ENCODE measurements at regions not wholly inside any gene's neighbourhood (a gene's known extent, or its start where the extent isn't known, plus 50 kb on each side); places are given as distances from the start of the nearest gene placed in this dataset.

- intact Hi-C loops (cut with DNase I; ENCODE audit: low total_unique reads) = no loop called here
- no peak overlapping the region for H3K27ac ChIP-seq
- no peak for DNase-seq
- H3K4me3 ChIP-seq = no peak overlapping the region
- no peaks in the 10 kb centered on the region for H3K36me3 ChIP-seq
- WGBS, 5 donors = 82 to 95% (median 90%) methylated on average over 3 of the region's 3 CpGs
- H3K4me1 ChIP-seq = no peaks in the 10 kb centered on the region
- TF ChIP-seq CTCF (IDR thresholded peaks at IDR 0.05 in 8 of 11, conservative IDR thresholded peaks at IDR 0.05 in 3 of 11) (no peak), POLR2A (IDR thresholded peaks at IDR 0.05) (no peak), POLR2AphosphoS5 (IDR thresholded peaks at IDR 0.05) (no peak)
- no peaks in the 10 kb centered on the region for H3K27me3 ChIP-seq (replicated peaks in 1 of 7)
- H3K9me3 ChIP-seq = peaks cover 0 to 17% (median 6%) of the 10 kb centered on the region in 8 donors
Observed at GRCh38 chr2:193463011-193463410, 1268.3 kb upstream of the TMEFF2 start.

- Histone ChIP-seq H3K4me3 (no peak overlapping the region), H3K36me3 (no peaks in the 10 kb centered on the region), H3K27ac (no peak overlapping the region), H3K4me1 (no peaks in the 10 kb centered on the region), H3K9me3 (peaks cover 0 to 17% (median 6%) of the 10 kb centered on the region in 8 donors), H3K27me3 (replicated peaks in 1 of 7) (no peaks in the 10 kb centered on the region)
- DNase-seq = no peak
- no peak for TF ChIP-seq POLR2A (IDR thresholded peaks at IDR 0.05)
- no peak for TF ChIP-seq POLR2AphosphoS5 (IDR thresholded peaks at IDR 0.05)
- TF ChIP-seq CTCF (IDR thresholded peaks at IDR 0.05 in 8 of 11, conservative IDR thresholded peaks at IDR 0.05 in 3 of 11) = no peak
- WGBS, 5 donors = 71 to 83% (median 82%) methylated on average over 2 of the region's 2 CpGs
- intact Hi-C loops (cut with DNase I; ENCODE audit: low total_unique reads) = no loop called here
Observed at GRCh38 chr2:193462411-193462810, 1267.7 kb upstream of the TMEFF2 start.

- H3K27me3 ChIP-seq (replicated peaks in 1 of 7) = no peaks in the 10 kb centered on the region
- no peak for TF ChIP-seq POLR2AphosphoS5 (IDR thresholded peaks at IDR 0.05)
- TF ChIP-seq POLR2A (IDR thresholded peaks at IDR 0.05) = no peak
- no peak for TF ChIP-seq CTCF (IDR thresholded peaks at IDR 0.05 in 8 of 11, conservative IDR thresholded peaks at IDR 0.05 in 3 of 11)
- H3K27ac ChIP-seq = no peak overlapping the region
- no peak overlapping the region for H3K4me3 ChIP-seq
- no peaks in the 10 kb centered on the region for H3K36me3 ChIP-seq
- WGBS, 5 donors = 84 to 94% (median 90%) methylated on average over 2 of the region's 2 CpGs
- no peaks in the 10 kb centered on the region for H3K4me1 ChIP-seq
- intact Hi-C loops (cut with DNase I; ENCODE audit: low total_unique reads) = no loop called here
- no peak for DNase-seq
- H3K9me3 ChIP-seq = peaks cover 0 to 17% (median 6%) of the 10 kb centered on the region in 8 donors
Observed at GRCh38 chr2:193461431-193461934, 1266.8 kb upstream of the TMEFF2 start.

- no peaks in the 10 kb centered on the region for H3K36me3 ChIP-seq
- no peaks in the 10 kb centered on the region for H3K9me3 ChIP-seq
- no peaks in the 10 kb centered on the region for H3K4me1 ChIP-seq
- no peak overlapping the region for H3K27ac ChIP-seq
- no peak for DNase-seq
- no peaks in the 10 kb centered on the region for H3K27me3 ChIP-seq (replicated peaks in 1 of 7)
- 80 to 95% (median 91%) methylated on average over 2 of the region's 2 CpGs for WGBS, 5 donors
- intact Hi-C loops (cut with DNase I; ENCODE audit: low total_unique reads) = no loop called here
- TF ChIP-seq POLR2AphosphoS5 (IDR thresholded peaks at IDR 0.05) = no peak
- TF ChIP-seq POLR2A (IDR thresholded peaks at IDR 0.05) = no peak
- TF ChIP-seq CTCF (IDR thresholded peaks at IDR 0.05 in 8 of 11, conservative IDR thresholded peaks at IDR 0.05 in 3 of 11) = no peak
- H3K4me3 ChIP-seq = no peak overlapping the region
Observed at GRCh38 chr2:193446967-193447366, 1252.2 kb upstream of the TMEFF2 start.

Data from spleen (tissue), 11 donors.